ENCODE measurements at regions not wholly inside any gene's neighbourhood (a gene's known extent, or its start where the extent isn't known, plus 50 kb on each side); places are given as distances from the start of the nearest gene placed in this dataset.
"Not testable (repeated sequence)": the region's sequence is repeated elsewhere in the genome, so short reads cannot be mapped to it uniquely, and the experiment has no call there.

DNA sequence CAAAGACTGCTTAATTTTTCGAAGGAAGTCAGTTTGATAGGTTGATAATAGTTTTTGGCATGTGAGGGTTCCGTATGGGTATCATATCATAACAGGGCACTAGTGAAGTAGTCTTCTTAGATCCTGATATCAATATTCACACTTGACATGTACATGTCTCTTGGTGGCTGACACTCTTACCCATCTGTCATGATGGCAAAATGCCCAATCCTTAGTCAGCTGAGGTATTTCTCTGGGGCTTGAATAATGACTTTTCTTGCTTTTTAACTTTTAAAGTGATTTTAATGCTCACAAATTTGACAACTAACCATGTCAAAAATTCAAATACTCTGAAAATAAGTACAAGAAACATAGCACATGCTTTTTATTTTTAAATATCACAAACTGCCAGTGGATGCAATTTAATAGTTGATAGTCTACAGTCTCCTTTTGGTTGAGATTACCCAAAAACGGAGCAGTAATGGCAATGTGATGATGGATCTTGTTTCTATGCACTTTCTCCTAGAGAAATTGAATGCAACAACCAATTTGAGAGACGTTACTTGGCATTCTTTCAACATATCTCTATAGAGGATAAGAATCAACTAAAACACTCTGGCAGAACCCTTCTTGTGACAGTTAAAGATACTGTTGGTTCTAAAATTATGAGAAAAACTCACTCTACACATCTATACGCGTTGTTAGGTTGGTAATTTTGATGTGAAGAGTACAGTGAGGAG is 552.9 kb upstream of the PABPC4L start:
- no peak for DNase-seq
- Mint-ChIP-seq H3K9me3 (no peaks in the 10 kb centered on the region), H3K27ac (no peak overlapping the region), H3K4me1 (no peaks in the 10 kb centered on the region), H3K27me3 (no peaks in the 10 kb centered on the region), H3K4me3 (no peak overlapping the region)
- ATAC-seq, result no peak

DNA sequence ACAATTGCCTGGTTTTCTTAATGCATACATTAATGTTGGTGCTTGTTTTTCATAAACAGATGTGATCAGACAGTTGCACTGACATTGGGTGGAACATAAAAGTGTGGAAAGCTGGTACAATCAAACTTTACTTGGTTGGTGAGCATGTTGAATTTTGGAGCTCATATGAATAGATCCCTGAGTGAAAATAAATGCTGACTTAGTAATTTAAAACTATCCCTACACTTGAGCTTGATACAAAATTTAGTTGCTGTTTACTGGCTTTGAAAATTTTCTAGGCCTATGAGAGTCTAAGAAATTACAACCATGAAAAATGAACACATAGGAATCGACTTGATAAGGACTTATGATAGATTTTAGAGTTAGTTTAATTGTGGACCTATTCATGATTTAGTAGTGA is 551.8 kb upstream of the PABPC4L start:
- ATAC-seq, result no peak
- H3K4me3 Mint-ChIP-seq, result no peak overlapping the region

DNA sequence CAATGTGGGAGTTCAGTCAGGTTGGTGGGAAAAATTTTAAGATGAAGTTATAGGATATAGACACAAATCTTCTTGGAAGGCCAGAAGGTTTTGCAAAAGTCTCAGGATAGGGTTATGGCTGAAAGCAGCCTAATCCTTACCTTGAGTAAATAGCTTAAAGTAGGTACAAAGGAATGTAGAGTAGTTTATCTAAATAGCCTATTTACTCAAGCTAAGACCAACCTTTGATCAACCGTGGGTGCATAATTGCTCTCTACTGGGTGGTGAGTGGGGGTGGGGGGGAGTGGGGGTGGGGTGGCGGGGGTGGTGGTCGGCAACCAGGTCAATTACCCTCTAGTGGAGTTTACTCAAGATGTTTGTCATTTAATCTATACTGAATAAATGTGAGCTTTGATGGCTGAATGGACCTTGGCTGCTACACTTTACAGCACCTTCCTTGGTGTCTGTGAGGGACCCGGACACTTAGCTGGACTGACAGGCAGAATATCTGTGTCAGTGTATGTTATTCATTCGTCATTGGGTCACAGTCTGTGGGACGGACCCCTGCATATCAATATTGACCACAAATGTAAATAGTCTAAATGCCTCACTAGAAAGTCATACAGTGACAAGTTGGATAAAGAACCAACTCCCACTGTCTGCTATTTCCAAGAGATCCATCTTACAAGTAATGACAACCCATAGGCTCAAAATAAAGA is 545.7 kb upstream of the PABPC4L start:
- H3K27ac Mint-ChIP-seq, result no peak overlapping the region
- H3K4me3 Mint-ChIP-seq, result no peak overlapping the region
- ATAC-seq, result no peak
- DNase-seq, result no peak
- no peaks in the 10 kb centered on the region for H3K4me1 Mint-ChIP-seq
- H3K27me3 Mint-ChIP-seq, result no peaks in the 10 kb centered on the region
- H3K9me3 Mint-ChIP-seq, result peaks cover 5 to 18% of the 10 kb centered on the region in 2 donors

More for the DNA sequence above, 551.8 kb upstream of the PABPC4L start:
- no peak overlapping the region for H3K27ac Mint-ChIP-seq
- no peaks in the 10 kb centered on the region for H3K9me3 Mint-ChIP-seq
- H3K27me3 Mint-ChIP-seq, result no peaks in the 10 kb centered on the region
- DNase-seq, result no peak
- H3K4me1 Mint-ChIP-seq, result no peaks in the 10 kb centered on the region

DNA sequence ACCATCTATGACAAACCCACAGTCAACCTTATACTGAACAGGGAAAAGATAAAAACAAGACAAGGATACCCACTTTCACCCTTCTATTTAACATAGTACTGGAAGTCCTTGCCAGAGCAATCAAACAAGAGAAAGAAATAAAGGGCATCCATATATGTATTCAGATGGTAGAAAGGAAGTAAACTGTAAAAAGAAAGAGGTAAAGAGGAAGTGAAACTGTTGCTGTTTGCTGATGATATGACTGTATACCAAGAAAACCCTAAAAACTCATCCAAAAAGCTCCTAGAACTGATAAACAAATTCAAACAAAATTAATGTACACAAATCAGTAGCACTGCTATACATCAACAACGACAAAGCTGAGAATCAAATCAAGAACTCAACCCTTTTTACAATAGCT is 538.7 kb upstream of the PABPC4L start:
- no peak for DNase-seq
- Mint-ChIP-seq H3K27me3 (no peaks in the 10 kb centered on the region), H3K9me3 (peaks cover 11 to 26% of the 10 kb centered on the region in 2 donors), H3K4me1 (no peaks in the 10 kb centered on the region), H3K4me3 (no peak overlapping the region), H3K27ac (no peak overlapping the region)
- no peak for ATAC-seq

DNA sequence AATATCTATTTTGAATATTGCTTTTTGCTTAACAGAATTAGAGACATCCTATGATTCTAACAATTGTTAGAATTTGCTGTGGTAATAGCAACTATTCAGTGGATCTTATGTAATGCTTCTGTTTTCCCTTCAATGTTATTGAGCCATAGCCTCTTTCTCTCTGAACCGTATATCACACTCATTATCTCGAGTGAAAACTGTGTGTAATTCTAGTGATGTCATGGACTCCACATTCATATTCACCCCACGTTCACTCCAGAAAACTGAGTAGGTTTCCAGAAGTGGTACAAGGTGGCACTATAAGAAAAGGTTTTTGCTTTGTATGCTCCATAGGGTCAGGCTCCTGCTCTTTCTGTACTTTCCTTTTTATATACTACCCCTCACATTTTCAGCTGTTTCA is 534.3 kb upstream of the PABPC4L start:
- peaks cover 11 to 16% of the 10 kb centered on the region in 2 donors for H3K9me3 Mint-ChIP-seq
- no peak for DNase-seq
- no peak for ATAC-seq
- no peak overlapping the region for H3K27ac Mint-ChIP-seq
- H3K4me1 Mint-ChIP-seq, result no peaks in the 10 kb centered on the region
- no peaks in the 10 kb centered on the region for H3K27me3 Mint-ChIP-seq
- no peak overlapping the region for H3K4me3 Mint-ChIP-seq

DNA sequence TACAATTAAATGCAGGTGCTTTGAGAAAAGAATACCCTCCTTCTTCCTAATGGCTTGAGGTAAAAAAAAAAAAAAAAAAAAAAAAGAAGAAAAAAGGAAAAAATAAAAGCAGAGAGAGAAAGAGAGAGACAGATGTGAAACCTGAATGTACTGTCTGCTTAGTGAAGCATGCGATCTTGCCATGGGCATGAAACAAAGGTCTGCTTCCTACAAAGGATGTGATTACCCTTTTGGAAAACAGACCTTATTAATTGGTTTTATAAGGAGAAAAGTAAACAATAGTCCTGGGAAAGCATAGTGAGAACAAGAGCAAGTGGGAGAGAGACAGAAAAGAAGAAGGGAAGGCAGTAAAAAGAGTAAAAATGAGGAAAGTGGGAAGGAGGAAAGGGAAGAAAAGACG is 526.1 kb upstream of the PABPC4L start:
- H3K9me3 Mint-ChIP-seq, result peaks cover 8 to 17% of the 10 kb centered on the region in 2 donors
- no peak overlapping the region for H3K27ac Mint-ChIP-seq
- ATAC-seq (no peak), DNase-seq (no peak)
- H3K4me1 Mint-ChIP-seq, result no peaks in the 10 kb centered on the region
- no peak overlapping the region for H3K4me3 Mint-ChIP-seq
- no peaks in the 10 kb centered on the region for H3K27me3 Mint-ChIP-seq

DNA sequence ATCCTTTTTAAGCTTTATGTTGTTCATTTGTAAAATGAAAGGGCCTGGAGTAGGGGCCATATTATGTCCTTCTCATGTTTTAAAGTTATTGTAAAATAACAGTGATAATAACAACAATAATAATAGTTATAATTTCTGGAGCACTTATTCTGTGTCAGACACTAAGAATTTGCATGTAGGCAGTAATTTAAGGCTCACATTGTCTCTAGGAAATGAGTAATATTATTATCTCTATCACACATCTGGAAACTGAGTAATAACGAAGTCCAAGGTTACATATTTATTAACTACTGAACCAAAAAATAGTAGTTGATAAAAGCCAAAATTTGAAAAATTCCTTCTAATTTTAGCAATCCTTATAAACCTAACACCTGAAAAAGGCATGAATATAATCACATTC is 520.7 kb upstream of the PABPC4L start:
- Mint-ChIP-seq H3K4me3 (no peak overlapping the region), H3K27ac (no peak overlapping the region), H3K27me3 (no peaks in the 10 kb centered on the region), H3K9me3 (peaks cover 3 to 9% of the 10 kb centered on the region in 2 donors), H3K4me1 (no peaks in the 10 kb centered on the region)
- no peak for DNase-seq
- ATAC-seq, result no peak

DNA sequence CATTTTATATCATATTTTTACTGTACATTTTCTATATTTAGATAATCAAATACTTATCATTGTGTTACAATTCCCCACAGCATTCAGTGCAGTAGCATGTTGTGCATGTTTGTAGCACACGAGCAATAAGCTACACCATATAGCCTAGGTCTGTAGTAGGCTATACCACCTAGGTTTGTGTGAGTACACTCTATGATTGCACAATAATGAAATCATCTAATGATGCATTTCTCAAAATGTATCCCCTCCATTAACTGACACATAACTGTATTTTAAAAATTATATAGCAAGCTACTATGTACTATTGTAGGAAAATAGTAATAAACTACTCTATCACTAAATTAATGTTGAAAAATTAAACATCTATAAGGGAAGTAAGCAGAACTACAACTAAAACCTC is 518.4 kb upstream of the PABPC4L start:
- H3K4me1 Mint-ChIP-seq, result no peaks in the 10 kb centered on the region

DNA sequence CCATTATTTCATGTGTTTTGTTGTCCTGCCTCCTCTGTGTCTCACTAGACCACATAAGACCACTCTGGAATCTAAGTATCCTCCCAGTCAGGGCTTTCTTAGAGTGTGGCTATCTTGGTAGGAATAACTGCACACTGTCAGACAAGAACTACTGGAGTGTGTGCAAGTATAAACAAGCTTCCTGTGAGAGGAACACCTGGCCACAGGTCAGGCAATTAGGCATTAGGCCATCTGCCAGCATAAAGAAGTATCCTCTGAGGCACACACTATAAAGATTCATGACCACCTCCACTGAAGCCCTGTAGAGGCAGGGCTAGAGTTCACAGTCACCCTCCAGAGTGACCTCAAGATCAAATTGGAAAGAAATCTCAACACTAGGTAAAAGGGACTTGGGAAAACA is 507.0 kb upstream of the PABPC4L start:
- H3K4me1 Mint-ChIP-seq, result no peaks in the 10 kb centered on the region
- DNase-seq (no peak), ATAC-seq (no peak)
- H3K4me3 Mint-ChIP-seq, result no peak overlapping the region
- H3K9me3 Mint-ChIP-seq, result no peaks in the 10 kb centered on the region
- no peak overlapping the region for H3K27ac Mint-ChIP-seq
- H3K27me3 Mint-ChIP-seq, result no peaks in the 10 kb centered on the region

More for the DNA sequence above, 518.4 kb upstream of the PABPC4L start:
- no peak for DNase-seq
- Mint-ChIP-seq H3K27me3 (no peaks in the 10 kb centered on the region), H3K27ac (no peak overlapping the region), H3K4me3 (no peak overlapping the region), H3K9me3 (peaks cover 3 to 9% of the 10 kb centered on the region in 2 donors)
- no peak for ATAC-seq

DNA sequence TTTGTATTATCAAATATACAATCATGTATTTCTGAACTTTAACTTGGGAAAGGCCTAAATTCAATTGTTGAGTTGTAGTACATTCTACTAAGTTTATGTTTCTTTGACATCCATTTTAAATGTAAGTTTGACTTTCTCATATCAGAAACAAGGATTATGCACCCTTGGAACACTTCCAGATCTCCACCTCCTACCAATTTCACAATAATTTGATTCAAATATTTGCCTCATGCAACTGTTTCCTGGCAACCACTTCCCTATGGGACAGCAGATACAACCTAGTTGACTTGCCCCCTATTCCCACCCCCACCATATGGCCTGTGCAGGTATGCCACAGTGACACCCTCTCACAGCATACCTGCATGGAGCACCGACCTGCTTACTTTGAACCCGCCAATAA is 506.4 kb upstream of the PABPC4L start:
- no peaks in the 10 kb centered on the region for H3K9me3 Mint-ChIP-seq
- no peak for ATAC-seq
- H3K27me3 Mint-ChIP-seq, result no peaks in the 10 kb centered on the region
- DNase-seq, result no peak
- no peaks in the 10 kb centered on the region for H3K4me1 Mint-ChIP-seq
- no peak overlapping the region for H3K27ac Mint-ChIP-seq
- no peak overlapping the region for H3K4me3 Mint-ChIP-seq

DNA sequence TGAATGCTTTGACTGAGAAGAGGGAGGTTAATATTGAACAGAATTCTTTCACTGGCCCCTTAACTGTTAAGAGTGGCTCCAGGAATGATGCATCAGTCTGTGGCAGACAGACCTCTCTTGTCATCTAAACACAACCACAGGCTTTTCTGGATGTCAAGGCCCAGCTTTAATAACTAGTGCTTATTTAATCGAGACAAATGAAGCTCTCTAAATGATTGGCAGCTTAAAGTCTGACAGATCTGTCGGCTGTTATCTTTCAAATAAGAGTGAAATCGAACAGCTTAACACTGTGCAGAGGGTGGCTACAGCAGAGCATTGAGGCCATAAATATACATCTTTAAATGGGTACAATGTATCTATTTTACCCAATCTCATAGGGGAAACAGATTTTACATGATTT is 500.8 kb upstream of the PABPC4L start:
- H3K27ac Mint-ChIP-seq, result no peak overlapping the region
- H3K4me1 Mint-ChIP-seq, result no peaks in the 10 kb centered on the region
- H3K4me3 Mint-ChIP-seq, result no peak overlapping the region
- no peaks in the 10 kb centered on the region for H3K27me3 Mint-ChIP-seq
- no peak for DNase-seq
- ATAC-seq, result no peak
- H3K9me3 Mint-ChIP-seq, result peaks cover 0 to 8% of the 10 kb centered on the region in 2 donors

DNA sequence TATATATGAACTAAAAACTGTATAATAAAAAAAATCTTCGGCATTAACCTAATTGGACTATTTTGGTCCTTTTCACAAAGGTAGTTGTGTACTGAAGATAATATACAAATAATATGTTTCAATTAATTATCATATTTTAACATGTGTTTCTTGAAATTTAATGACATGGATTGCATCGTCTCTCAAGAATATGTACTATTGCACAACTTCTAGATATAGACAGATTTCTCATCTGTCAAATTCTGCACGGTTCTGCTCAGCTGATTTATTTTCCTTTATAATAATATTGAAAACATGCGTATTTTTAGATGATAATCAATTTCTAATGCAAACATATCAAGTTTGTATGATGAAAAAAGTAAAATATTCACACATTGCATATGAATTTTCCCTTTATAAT is 498.7 kb upstream of the PABPC4L start:
- Mint-ChIP-seq H3K4me3 (no peak overlapping the region), H3K27me3 (no peaks in the 10 kb centered on the region), H3K4me1 (no peaks in the 10 kb centered on the region), H3K27ac (no peak overlapping the region), H3K9me3 (peaks cover 0 to 8% of the 10 kb centered on the region in 2 donors)
- ATAC-seq (no peak), DNase-seq (no peak)

DNA sequence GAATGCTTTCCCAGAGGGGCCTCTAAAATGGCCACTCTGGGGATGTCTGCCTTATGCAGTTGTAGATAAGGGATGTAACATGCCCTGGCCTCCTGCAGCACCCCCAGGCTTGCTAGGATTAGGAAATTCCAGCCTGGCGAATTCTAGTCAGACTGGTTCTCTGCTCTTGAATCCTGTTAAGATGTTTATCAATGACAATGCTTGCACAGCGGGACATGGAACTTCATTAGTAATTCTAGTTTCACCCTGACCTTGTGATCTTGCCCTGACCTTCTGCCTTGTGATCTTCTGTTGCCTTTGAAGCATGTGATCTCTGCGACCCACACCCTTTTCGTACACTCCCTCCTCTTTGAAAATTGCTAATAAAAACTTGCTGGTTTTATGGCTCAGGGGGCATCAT is 497.2 kb upstream of the PABPC4L start:
- not testable (repeated sequence) for H3K4me1 Mint-ChIP-seq, H3K27ac Mint-ChIP-seq, H3K9me3 Mint-ChIP-seq

DNA sequence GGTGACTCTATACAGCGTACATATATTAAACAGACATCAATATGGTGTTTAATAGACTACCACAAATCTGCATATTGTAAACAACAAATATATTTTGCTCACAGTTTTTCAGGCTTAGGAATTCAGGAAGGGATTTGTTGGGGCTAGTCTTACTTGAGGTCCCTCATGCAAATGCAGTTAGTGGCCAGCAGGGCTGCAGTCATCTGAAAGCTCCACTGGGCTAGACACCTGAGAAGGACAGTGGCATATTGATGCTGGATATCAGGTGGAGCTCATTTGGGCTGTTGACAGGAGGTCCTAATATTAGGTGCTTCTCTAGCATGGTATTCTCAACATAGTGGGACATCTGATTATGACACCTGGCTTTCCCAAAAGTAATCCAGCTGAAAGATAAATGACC is 493.8 kb upstream of the PABPC4L start:
- ATAC-seq, result no peak
- no peak for DNase-seq
- no peaks in the 10 kb centered on the region for H3K27me3 Mint-ChIP-seq
- no peak overlapping the region for H3K27ac Mint-ChIP-seq
- no peaks in the 10 kb centered on the region for H3K4me1 Mint-ChIP-seq
- no peak overlapping the region for H3K4me3 Mint-ChIP-seq
- H3K9me3 Mint-ChIP-seq, result peaks cover 5 to 8% of the 10 kb centered on the region in 2 donors

More for the DNA sequence above, 497.2 kb upstream of the PABPC4L start:
- not testable (repeated sequence) for H3K27me3 Mint-ChIP-seq, DNase-seq, H3K4me3 Mint-ChIP-seq, ATAC-seq

DNA sequence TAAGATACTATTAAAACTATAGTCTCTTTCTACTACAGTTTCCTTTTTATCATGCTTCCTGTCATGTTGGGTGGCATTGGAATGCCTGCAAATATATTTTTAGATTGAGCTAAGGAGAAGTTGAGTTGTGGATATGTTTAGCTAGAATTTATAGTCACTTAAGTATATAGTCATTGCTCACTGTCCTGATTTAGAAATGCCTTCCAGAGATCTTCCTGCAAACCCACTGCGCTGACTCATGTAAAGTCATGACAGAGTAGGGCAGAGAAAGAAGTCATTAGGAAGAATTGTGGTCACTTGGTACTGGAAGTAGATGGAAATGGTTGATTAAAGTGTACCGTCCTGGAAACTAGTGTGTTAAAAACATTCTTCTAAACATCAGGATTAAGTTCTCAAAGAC is 490.3 kb upstream of the PABPC4L start:
- H3K9me3 Mint-ChIP-seq, result peaks cover 5 to 10% of the 10 kb centered on the region in 2 donors
- no peaks in the 10 kb centered on the region for H3K27me3 Mint-ChIP-seq
- H3K27ac Mint-ChIP-seq, result no peak overlapping the region
- ATAC-seq, result no peak
- H3K4me1 Mint-ChIP-seq, result no peaks in the 10 kb centered on the region
- H3K4me3 Mint-ChIP-seq, result no peak overlapping the region
- no peak for DNase-seq
